GM12872 (cell line): ENCODE measurements at regions not wholly inside any gene's neighbourhood (a gene's known extent, or its start where the extent isn't known, plus 50 kb on each side); places are given as distances from the start of the nearest gene placed in this dataset.

Source experiments
- TF ChIP-seq, protein P1 (sequence below): IDR thresholded peaks from 3 replicates; pipeline ENCODE4 v1.5.1; 2011; ENCODE audit warnings: low read depth, mild to moderate bottlenecking, low read length, moderate library complexity; ENCODE audit not compliant: insufficient read depth

DNA sequence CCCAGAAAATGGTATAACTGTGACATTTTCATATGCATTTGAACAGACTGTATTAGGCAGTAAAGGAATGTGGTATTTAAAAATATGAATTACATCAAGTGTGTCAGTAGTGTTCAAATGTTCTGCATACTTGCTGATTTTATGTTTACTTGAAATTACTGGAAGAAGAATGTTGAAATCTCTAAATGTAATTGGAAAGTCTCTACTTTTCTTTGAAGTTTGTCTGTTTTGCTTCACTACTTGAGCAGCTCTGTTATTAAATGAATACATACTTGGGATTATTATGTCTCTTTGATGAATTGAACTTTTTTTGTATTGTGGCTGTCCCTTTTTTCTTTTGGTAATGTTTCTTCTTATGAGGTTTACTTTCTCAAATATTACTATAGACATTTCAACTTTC, 205.6 kb downstream of the TAF11L14 start:
- TF ChIP-seq, protein P1, sequence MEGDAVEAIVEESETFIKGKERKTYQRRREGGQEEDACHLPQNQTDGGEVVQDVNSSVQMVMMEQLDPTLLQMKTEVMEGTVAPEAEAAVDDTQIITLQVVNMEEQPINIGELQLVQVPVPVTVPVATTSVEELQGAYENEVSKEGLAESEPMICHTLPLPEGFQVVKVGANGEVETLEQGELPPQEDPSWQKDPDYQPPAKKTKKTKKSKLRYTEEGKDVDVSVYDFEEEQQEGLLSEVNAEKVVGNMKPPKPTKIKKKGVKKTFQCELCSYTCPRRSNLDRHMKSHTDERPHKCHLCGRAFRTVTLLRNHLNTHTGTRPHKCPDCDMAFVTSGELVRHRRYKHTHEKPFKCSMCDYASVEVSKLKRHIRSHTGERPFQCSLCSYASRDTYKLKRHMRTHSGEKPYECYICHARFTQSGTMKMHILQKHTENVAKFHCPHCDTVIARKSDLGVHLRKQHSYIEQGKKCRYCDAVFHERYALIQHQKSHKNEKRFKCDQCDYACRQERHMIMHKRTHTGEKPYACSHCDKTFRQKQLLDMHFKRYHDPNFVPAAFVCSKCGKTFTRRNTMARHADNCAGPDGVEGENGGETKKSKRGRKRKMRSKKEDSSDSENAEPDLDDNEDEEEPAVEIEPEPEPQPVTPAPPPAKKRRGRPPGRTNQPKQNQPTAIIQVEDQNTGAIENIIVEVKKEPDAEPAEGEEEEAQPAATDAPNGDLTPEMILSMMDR: no peak

DNA sequence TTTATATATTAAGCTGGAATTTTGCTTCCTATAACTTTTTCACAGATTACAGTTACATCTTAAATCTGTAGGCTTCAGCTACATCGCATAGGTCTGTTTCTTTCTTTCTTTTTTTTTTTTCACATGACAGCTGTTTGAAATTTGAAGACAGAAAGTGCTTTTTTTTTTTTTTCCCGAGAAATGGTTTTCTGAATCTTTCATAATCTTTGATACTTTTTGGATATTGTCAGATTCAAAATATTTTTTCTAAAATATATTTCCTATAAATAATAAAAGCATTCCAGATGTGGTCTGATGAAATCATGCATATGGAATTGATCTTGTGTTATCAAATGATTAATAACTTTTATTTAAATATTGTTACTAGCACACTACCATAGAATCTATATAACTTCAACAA, 212.2 kb downstream of the TAF11L14 start:
- TF ChIP-seq, protein P1: no peak

DNA sequence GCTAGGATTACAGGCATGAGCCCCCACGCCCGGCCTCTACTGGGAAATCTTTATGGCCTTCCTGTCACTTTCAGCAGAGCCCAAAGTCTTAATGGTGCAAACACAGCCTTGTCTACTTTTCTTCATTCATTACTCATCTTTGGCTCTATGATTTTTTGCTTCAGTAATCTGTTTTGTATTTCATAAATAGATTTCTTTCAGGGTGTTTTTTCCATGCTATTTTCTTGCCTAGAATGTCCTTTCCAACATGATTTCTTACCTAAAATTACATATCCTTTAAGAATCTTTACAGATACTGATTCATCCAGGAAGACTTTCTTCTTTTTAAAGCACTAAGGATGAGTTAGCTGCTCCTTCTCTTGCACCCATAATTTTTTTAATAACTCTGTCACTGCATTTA, 213.0 kb downstream of the TAF11L14 start:
- TF ChIP-seq, protein P1: no peak

DNA sequence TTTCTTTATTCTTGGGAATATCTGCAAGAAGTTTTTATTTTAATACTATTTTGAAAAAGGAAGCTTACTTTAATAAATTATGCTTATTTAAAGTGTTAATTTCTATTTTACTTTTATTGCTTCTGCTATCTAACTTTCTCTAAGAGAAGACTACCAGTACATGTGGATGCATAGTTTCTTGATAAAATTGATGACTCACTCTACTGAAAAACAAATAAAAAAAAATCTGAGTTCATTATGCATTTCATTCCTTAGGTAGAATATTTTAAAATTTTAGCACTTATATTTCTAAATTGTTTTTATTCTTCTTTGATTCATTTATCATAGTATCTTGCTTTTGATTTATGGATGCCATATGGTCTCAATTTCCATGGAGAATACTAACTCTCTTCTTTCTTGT, 217.9 kb downstream of the TAF11L14 start:
- TF ChIP-seq, protein P1: no peak

DNA sequence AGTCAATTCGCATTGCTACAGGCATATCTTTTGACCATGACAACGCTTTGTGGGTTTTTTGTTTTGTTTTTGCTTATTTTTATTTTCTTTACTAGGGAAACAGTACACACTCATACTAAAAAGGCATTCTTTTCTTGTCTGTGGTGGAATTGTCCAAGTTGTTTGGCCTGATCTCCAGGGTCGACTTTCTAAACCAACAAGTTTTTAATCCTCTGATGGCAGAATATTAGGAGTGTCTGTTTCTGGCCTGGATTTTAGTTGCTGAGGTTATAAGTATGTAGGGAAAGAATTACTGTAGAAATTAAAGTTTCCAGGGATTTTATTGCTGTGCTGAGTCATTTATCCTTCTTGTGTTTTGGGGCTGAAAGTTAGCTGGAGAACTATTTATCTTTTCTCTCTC, 218.5 kb downstream of the TAF11L14 start:
- TF ChIP-seq, protein P1: no peak

DNA sequence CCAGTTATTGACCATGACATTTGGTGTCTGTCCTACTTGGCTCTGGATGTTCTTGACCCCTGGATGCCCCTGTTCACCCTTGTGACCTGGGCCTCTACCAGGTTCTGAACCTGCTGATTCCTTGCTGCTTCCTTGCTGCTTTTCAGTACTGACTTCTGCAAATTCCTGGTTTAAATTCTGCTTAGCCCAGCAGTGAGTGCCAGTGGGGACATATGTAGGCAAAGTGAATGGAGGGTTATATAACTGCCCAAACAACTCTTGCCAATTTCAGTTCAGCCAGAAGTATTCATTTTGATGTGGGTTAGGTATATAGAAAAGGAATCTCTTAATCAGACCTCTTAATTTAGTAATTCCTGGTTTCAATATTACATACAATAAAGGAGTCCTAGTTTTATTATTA, 220.6 kb downstream of the TAF11L14 start:
- TF ChIP-seq, protein P1: no peak

DNA sequence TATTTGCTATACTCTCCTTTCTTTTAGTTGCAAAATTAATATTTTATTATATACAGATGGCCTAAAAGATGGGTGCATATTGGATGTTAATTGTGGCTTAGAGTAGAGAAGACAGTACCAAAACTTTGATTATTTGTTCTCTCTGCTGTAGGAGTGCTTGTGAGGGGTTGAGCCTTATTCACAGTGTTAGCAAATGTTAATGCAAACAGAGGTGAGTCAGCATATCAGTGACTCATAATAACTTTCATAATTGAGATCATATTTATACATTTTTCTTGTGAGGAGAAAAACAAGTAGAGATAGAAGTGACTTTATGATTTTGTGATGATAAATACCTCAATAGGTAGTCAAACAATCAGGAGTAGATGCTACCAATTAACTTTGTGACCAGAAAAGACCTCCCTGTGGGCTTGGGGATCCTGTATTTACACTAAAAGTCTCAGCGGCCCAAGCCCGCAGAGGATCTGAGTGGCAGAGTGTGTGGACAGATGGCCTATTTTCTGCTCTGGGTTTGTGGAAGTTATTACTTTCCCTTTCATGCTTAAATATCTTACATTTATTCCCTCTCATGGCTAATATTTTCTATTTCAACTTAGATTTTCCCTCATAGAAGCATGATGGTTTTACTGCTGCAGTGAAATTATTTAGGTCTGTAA, 226.5 kb downstream of the TAF11L14 start:
- TF ChIP-seq, protein P1: no peak
